ENCODE measurements at regions not wholly inside any gene's neighbourhood (a gene's known extent, or its start where the extent isn't known, plus 50 kb on each side); places are given as distances from the start of the nearest gene placed in this dataset.

DNA sequence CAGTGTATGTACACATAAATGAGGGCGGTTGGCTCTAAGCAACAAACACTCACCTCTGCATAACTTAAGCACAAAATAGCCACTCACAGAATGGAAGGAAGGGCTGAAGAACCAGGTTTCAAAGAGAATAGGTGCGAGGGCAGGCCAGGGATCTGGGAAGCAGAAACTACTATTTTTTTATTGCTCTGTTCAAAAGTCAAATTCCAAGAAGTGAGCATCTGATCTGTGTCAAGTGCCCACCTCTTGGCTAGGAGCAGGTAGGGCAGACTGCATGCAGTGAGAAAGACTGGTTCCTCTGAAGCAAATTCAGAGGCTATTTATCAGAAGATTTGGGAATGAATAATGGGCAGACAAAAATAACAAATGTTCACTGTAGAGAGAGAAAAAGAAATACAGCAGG is 336.4 kb upstream of the CTNNB1 start:
- TF ChIP-seq EZH2 (IDR thresholded peaks at IDR 0.05; ENCODE audit: low read length, missing control alignments) = no peak
- TF ChIP-seq, protein P1, sequence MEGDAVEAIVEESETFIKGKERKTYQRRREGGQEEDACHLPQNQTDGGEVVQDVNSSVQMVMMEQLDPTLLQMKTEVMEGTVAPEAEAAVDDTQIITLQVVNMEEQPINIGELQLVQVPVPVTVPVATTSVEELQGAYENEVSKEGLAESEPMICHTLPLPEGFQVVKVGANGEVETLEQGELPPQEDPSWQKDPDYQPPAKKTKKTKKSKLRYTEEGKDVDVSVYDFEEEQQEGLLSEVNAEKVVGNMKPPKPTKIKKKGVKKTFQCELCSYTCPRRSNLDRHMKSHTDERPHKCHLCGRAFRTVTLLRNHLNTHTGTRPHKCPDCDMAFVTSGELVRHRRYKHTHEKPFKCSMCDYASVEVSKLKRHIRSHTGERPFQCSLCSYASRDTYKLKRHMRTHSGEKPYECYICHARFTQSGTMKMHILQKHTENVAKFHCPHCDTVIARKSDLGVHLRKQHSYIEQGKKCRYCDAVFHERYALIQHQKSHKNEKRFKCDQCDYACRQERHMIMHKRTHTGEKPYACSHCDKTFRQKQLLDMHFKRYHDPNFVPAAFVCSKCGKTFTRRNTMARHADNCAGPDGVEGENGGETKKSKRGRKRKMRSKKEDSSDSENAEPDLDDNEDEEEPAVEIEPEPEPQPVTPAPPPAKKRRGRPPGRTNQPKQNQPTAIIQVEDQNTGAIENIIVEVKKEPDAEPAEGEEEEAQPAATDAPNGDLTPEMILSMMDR (conservative IDR thresholded peaks at IDR 0.05 in 1 of 2, IDR thresholded peaks at IDR 0.05 in 1 of 2; ENCODE audit: low read depth in 1 of 2, low read length in 2 of 2) = no peak

Data from fibroblast of lung (primary cell).